Astrocyte (in vitro differentiated cells and primary cell): ENCODE measurements at regions not wholly inside any gene's neighbourhood (a gene's known extent, or its start where the extent isn't known, plus 50 kb on each side); places are given as distances from the start of the nearest gene placed in this dataset.
"Not testable (repeated sequence)": the region's sequence is repeated elsewhere in the genome, so short reads cannot be mapped to it uniquely, and the experiment has no call there.

ENCODE experiments used
- CTCF ChIP-seq: IDR thresholded peaks from 2 replicates; pipeline ENCODE4 v1.5.1; 2011; ENCODE audit warnings: low read depth, mild to moderate bottlenecking, inconsistent platforms, low read length, moderate library complexity; ENCODE audit not compliant: insufficient read depth
- EZH2 ChIP-seq: IDR thresholded peaks from 2 replicates; pipeline ENCODE4 v1.6.1; 2012; ENCODE audit warnings: mild to moderate bottlenecking, low read length, inconsistent platforms; ENCODE audit not compliant: insufficient read depth

DNA sequence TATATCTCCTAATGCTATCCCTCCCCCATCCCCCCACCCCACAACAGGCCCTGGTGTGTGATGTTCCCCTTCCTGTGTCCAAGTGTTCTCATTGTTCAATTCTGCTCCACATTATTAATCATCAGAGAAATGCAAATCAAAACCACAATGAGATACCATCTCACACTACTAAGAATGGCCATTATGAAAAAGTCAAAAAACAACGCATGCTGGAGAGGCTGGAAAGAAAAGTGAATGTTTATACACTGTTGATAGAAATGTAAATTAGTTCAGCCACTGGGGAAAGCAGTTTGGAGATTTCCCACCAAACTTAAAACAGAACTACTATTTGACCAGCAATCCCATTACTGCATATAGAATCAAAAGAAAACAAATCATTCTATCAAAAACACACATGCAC is 172.1 kb upstream of the ZNF385D start:
- TF ChIP-seq CTCF, EZH2: not testable (repeated sequence)
